ENCODE measurements at regions not wholly inside any gene's neighbourhood (a gene's known extent, or its start where the extent isn't known, plus 50 kb on each side); places are given as distances from the start of the nearest gene placed in this dataset.

DNA sequence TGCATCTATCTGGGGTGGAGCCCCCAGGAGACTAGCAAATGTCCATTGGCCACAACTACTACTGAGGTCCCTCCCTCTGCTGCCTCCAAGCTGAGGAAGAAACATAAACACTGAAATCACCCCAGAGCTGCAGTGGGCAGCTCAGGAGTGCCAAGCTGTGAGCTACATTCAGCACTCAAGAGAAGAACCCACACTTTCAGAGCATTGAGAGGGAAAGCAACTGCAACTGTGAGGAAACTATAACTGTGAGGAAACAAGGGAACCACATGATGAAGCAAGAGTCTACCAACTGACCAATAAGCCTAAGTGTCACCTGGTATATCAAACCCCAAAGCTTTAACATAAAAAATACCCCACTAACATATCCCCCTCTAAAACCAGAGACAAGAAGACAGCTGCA, 373.5 kb upstream of the TACR3 start:
- no peak overlapping the region for H3K4me3 Mint-ChIP-seq

DNA sequence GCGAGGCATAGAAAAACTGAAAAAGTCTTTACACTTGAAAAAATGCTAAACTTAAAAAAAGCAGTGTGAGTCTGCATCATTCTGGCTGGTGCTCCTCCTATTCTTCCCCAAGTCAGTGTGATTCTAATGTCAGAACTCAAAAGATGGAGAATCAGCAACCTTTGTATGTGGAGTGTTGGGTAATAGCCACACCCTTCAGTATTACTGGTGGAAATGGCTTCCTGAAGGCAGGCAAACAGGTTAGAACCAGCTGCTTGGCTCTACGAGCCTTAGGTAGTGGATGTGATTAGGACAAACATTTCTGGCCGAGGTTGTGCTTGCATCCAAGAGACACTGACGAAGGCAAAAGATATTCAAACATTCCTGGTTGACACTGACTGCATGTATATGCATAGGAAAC, 353.4 kb upstream of the TACR3 start:
- intact Hi-C loops (cut with micrococcal nuclease), result no loop called here
- no peak overlapping the region for H3K27ac Mint-ChIP-seq
- no peaks in the 10 kb centered on the region for H3K27me3 Mint-ChIP-seq (ENCODE audit: low read depth)
- no peaks in the 10 kb centered on the region for H3K4me1 Mint-ChIP-seq (ENCODE audit: low read depth)
- peaks cover 4% of the 10 kb centered on the region for H3K9me3 Mint-ChIP-seq
- no peaks in the 10 kb centered on the region for H3K36me3 Mint-ChIP-seq (ENCODE audit: low read depth)
- CTCF ChIA-PET, result interaction anchor here (0.7 kb wide), 1 partner anchor 469 kb away, joined by 3 read pairs; no protein-coding TSS in a partner anchor
- H3K4me3 Mint-ChIP-seq, result no peak overlapping the region
- no peak for DNase-seq

More for the DNA sequence above, 373.5 kb upstream of the TACR3 start:
- intact Hi-C loops (cut with micrococcal nuclease), result no loop called here
- Mint-ChIP-seq H3K36me3 (ENCODE audit: low read depth) (no peaks in the 10 kb centered on the region), H3K27me3 (ENCODE audit: low read depth) (no peaks in the 10 kb centered on the region), H3K27ac (no peak overlapping the region), H3K9me3 (peaks cover 16% of the 10 kb centered on the region), H3K4me1 (ENCODE audit: low read depth) (no peaks in the 10 kb centered on the region)
- CTCF ChIA-PET, result interaction anchor here (0.7 kb wide), 1 partner anchor 893 kb away, joined by 4 read pairs; no protein-coding TSS in a partner anchor
- DNase-seq, result no peak

DNA sequence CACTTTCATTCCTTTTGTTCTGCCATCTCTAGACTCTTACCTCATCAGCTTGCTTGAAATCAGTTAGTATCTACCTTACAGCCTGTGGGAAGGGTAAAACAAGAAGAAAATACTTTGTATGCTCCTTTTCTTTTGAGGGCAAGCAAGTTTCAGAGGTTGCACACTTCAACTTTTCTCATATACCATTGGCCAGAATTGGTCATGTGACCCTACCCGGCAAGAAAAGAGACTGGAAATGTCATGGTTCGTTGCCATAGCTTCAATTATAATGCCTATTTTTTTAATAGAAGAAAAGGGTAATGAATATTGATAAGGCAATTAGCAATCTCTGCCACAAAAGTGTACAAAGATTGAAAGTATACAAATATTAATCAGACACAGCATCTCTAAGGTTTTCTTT, 346.7 kb upstream of the TACR3 start:
- Mint-ChIP-seq H3K9me3 (peaks cover 6% of the 10 kb centered on the region), H3K4me3 (no peak overlapping the region), H3K36me3 (ENCODE audit: low read depth) (no peaks in the 10 kb centered on the region), H3K27ac (no peak overlapping the region), H3K4me1 (ENCODE audit: low read depth) (no peaks in the 10 kb centered on the region), H3K27me3 (ENCODE audit: low read depth) (no peaks in the 10 kb centered on the region)
- CTCF ChIA-PET, result no interaction called here
- DNase-seq, result no peak
- intact Hi-C loops (cut with micrococcal nuclease), result no loop called here

- CTCF ChIA-PET, result no interaction called here
- intact Hi-C loops (cut with micrococcal nuclease), result loop anchor here (1.0 kb wide), 1 partner anchor 795 kb away; no protein-coding TSS in a partner anchor
- peak; percentile 35 for DNase-seq
Observed at GRCh38 chr4:104064646-104065577, 345.1 kb upstream of the TACR3 start.

DNA sequence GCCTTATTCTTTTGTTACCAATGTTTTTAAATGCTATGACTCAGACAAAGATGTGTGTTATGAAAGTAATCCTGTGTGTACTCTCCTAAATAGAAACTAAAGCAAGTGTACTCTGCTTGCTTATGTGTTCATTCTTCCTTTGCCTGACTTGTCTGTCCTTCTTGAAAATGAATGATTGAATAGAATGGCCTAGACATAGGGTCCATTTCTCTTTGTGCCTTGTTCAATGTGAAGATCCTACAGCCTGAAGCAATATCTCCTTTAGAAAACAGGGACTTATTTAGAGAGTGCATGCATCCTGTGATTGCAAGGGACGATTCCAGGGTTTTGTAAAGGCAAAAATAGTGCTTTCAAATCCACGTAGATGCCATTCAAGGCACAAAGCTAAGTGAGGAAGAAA, 343.6 kb upstream of the TACR3 start:
- CTCF ChIA-PET, result no interaction called here
- intact Hi-C loops (cut with micrococcal nuclease), result no loop called here

More at GRCh38 chr4:104064646-104065577, 345.1 kb upstream of the TACR3 start:
- no peaks in the 10 kb centered on the region for H3K27me3 Mint-ChIP-seq (ENCODE audit: low read depth)
- no peak overlapping the region for H3K4me3 Mint-ChIP-seq
- H3K9me3 Mint-ChIP-seq, result peaks cover 6% of the 10 kb centered on the region
- no peak overlapping the region for H3K27ac Mint-ChIP-seq
- no peaks in the 10 kb centered on the region for H3K36me3 Mint-ChIP-seq (ENCODE audit: low read depth)
- no peaks in the 10 kb centered on the region for H3K4me1 Mint-ChIP-seq (ENCODE audit: low read depth)

GRCh38 chr4:104044369-104044768, 324.6 kb upstream of the TACR3 start:
- Mint-ChIP-seq H3K4me1 (ENCODE audit: low read depth) (no peaks in the 10 kb centered on the region), H3K4me3 (no peak overlapping the region), H3K36me3 (ENCODE audit: low read depth) (no peaks in the 10 kb centered on the region), H3K27ac (no peak overlapping the region), H3K9me3 (no peaks in the 10 kb centered on the region), H3K27me3 (ENCODE audit: low read depth) (no peaks in the 10 kb centered on the region)
- CTCF ChIA-PET, result no interaction called here
- DNase-seq, result no peak
- intact Hi-C loops (cut with micrococcal nuclease), result no loop called here

More for the DNA sequence above, 343.6 kb upstream of the TACR3 start:
- DNase-seq, result no peak
- Mint-ChIP-seq H3K4me3 (no peak overlapping the region), H3K36me3 (ENCODE audit: low read depth) (no peaks in the 10 kb centered on the region), H3K4me1 (ENCODE audit: low read depth) (no peaks in the 10 kb centered on the region), H3K9me3 (peaks cover 2% of the 10 kb centered on the region), H3K27me3 (ENCODE audit: low read depth) (no peaks in the 10 kb centered on the region), H3K27ac (no peak overlapping the region)

DNA sequence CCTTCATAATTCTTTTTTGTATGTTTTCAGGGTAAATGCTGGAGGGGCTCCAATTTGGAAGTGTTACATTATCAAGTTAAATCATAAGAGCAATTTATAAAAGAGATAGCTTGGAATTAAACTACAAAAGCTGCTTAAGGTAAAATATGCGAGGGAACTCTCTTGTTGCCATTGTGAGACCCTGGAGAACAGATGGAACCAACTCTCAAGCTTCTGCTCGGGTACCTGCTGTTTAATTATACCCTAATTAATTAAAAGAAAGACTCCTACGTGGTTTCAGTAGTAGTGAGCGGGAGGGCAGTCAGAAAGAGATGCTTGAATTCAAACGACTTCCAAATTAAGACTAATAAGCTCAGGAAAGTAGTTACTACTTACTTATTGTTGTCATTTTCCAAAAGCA, 313.1 kb upstream of the TACR3 start:
- Mint-ChIP-seq H3K27ac (no peak overlapping the region), H3K36me3 (ENCODE audit: low read depth) (no peaks in the 10 kb centered on the region), H3K4me3 (no peak overlapping the region), H3K4me1 (ENCODE audit: low read depth) (no peaks in the 10 kb centered on the region), H3K9me3 (peaks cover 4% of the 10 kb centered on the region), H3K27me3 (ENCODE audit: low read depth) (no peaks in the 10 kb centered on the region)
- DNase-seq, result no peak
- CTCF ChIA-PET, result no interaction called here
- intact Hi-C loops (cut with micrococcal nuclease), result no loop called here

- H3K9me3 Mint-ChIP-seq, result peaks cover 4% of the 10 kb centered on the region
- intact Hi-C loops (cut with micrococcal nuclease), result no loop called here
- CTCF ChIA-PET, result no interaction called here
- no peaks in the 10 kb centered on the region for H3K27me3 Mint-ChIP-seq (ENCODE audit: low read depth)
- H3K36me3 Mint-ChIP-seq (ENCODE audit: low read depth), result no peaks in the 10 kb centered on the region
- H3K4me3 Mint-ChIP-seq, result no peak overlapping the region
- no peak overlapping the region for H3K27ac Mint-ChIP-seq
- no peak for DNase-seq
- H3K4me1 Mint-ChIP-seq (ENCODE audit: low read depth), result no peaks in the 10 kb centered on the region
Observed at GRCh38 chr4:104025251-104025650, 305.5 kb upstream of the TACR3 start.

- Mint-ChIP-seq H3K27me3 (ENCODE audit: low read depth) (no peaks in the 10 kb centered on the region), H3K36me3 (ENCODE audit: low read depth) (no peaks in the 10 kb centered on the region), H3K27ac (no peak overlapping the region), H3K9me3 (peaks cover 2% of the 10 kb centered on the region), H3K4me1 (ENCODE audit: low read depth) (no peaks in the 10 kb centered on the region), H3K4me3 (no peak overlapping the region)
- CTCF ChIA-PET, result interaction anchor here (0.6 kb wide), 1 partner anchor 621 kb away, joined by 3 read pairs; no protein-coding TSS in a partner anchor
- intact Hi-C loops (cut with micrococcal nuclease), result no loop called here
- DNase-seq, result no peak
Observed at GRCh38 chr4:104022831-104023230, 303.0 kb upstream of the TACR3 start.

GRCh38 chr4:104022226-104022625, 302.4 kb upstream of the TACR3 start:
- no peak for DNase-seq
- Mint-ChIP-seq H3K36me3 (ENCODE audit: low read depth) (no peaks in the 10 kb centered on the region), H3K4me3 (no peak overlapping the region), H3K27me3 (ENCODE audit: low read depth) (no peaks in the 10 kb centered on the region), H3K27ac (no peak overlapping the region), H3K9me3 (peaks cover 2% of the 10 kb centered on the region), H3K4me1 (ENCODE audit: low read depth) (no peaks in the 10 kb centered on the region)
- intact Hi-C loops (cut with micrococcal nuclease), result no loop called here
- CTCF ChIA-PET, result no interaction called here

- Mint-ChIP-seq H3K36me3 (ENCODE audit: low read depth) (no peaks in the 10 kb centered on the region), H3K27me3 (ENCODE audit: low read depth) (no peaks in the 10 kb centered on the region), H3K27ac (no peak overlapping the region), H3K4me1 (ENCODE audit: low read depth) (no peaks in the 10 kb centered on the region), H3K9me3 (peaks cover under 1% of the 10 kb centered on the region), H3K4me3 (no peak overlapping the region)
- CTCF ChIA-PET, result no interaction called here
- intact Hi-C loops (cut with micrococcal nuclease), result no loop called here
- DNase-seq, result no peak
Observed at GRCh38 chr4:104020641-104021040, 300.9 kb upstream of the TACR3 start.

DNA sequence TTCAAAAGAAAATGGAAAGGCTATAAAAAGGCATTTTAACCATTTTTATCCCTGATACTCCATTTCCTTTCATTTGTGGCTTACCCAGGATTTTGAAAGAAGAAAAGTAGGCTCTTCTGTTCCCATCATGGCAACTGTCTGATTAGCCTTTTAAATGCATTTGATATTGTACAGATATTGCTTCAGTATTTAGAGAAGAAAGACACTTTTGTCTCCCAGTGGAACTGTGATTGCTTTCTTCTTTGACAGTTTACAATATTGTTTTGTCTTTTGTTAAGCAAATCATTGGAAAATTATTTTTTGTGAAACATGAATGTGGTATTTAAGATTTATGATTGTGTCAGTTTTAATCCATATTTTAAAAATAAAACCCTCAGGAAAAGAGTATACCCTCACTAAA, 297.4 kb upstream of the TACR3 start:
- intact Hi-C loops (cut with micrococcal nuclease), result loop anchor here (5.0 kb wide), 1 partner anchor 845 kb away; no protein-coding TSS in a partner anchor
- CTCF ChIA-PET, result no interaction called here
- no peaks in the 10 kb centered on the region for H3K36me3 Mint-ChIP-seq (ENCODE audit: low read depth)
- no peak overlapping the region for H3K27ac Mint-ChIP-seq
- no peaks in the 10 kb centered on the region for H3K4me1 Mint-ChIP-seq (ENCODE audit: low read depth)
- H3K27me3 Mint-ChIP-seq (ENCODE audit: low read depth), result no peaks in the 10 kb centered on the region
- H3K4me3 Mint-ChIP-seq, result no peak overlapping the region
- no peak for DNase-seq
- H3K9me3 Mint-ChIP-seq, result no peaks in the 10 kb centered on the region

DNA sequence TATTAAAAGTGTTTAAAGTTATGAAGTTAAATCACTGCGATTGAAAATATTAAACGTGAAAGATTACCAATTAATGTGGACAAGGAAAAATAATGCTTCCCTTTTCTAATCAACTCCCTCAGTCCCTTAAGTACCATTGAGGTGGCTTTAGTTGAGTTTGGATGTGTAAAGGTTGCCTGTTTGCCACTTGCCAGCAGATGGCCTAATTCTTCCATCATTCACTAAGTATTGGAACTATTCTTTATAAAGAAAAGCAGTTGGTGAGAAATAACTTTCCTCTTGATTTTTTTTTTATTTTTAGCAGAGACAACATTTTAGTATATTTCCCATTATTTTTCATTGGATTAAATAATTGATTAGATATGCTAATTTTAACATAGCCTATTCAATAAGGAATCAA, 295.9 kb upstream of the TACR3 start:
- no peaks in the 10 kb centered on the region for H3K36me3 Mint-ChIP-seq (ENCODE audit: low read depth)
- CTCF ChIA-PET, result no interaction called here
- no peaks in the 10 kb centered on the region for H3K4me1 Mint-ChIP-seq (ENCODE audit: low read depth)
- H3K27ac Mint-ChIP-seq, result no peak overlapping the region
- intact Hi-C loops (cut with micrococcal nuclease), result loop anchor here (5.0 kb wide), 1 partner anchor 847 kb away; no protein-coding TSS in a partner anchor
- no peaks in the 10 kb centered on the region for H3K9me3 Mint-ChIP-seq
- H3K27me3 Mint-ChIP-seq (ENCODE audit: low read depth), result no peaks in the 10 kb centered on the region
- peak; percentile 5 for DNase-seq
- H3K4me3 Mint-ChIP-seq, result no peak overlapping the region
